ENCODE measurements at regions not wholly inside any gene's neighbourhood (a gene's known extent, or its start where the extent isn't known, plus 50 kb on each side); places are given as distances from the start of the nearest gene placed in this dataset.

GRCh38 chr12:42744539-42745182, 155.1 kb upstream of the PRICKLE1 start:
- Mint-ChIP-seq H3K27me3 (no peaks in the 10 kb centered on the region), H3K9me3 (peaks cover 18% of the 10 kb centered on the region), H3K4me1 (ENCODE audit: low read depth) (no peaks in the 10 kb centered on the region), H3K36me3 (no peaks in the 10 kb centered on the region), H3K27ac (no peak overlapping the region), H3K4me3 (no peak overlapping the region)
- intact Hi-C loops (cut with micrococcal nuclease) = no loop called here
- ChIA-PET CTCF (no interaction called here), POLR2A (no interaction called here)
- DNase-seq = no peak

GRCh38 chr12:42742716-42743115, 153.2 kb upstream of the PRICKLE1 start:
- H3K36me3 Mint-ChIP-seq = no peaks in the 10 kb centered on the region
- CTCF ChIA-PET = no interaction called here

GRCh38 chr12:42741771-42742510, 152.4 kb upstream of the PRICKLE1 start:
- intact Hi-C loops (cut with micrococcal nuclease) = no loop called here

More at GRCh38 chr12:42742716-42743115, 153.2 kb upstream of the PRICKLE1 start:
- no peak overlapping the region for H3K27ac Mint-ChIP-seq
- no peaks in the 10 kb centered on the region for H3K27me3 Mint-ChIP-seq
- H3K4me1 Mint-ChIP-seq (ENCODE audit: low read depth) = no peaks in the 10 kb centered on the region
- POLR2A ChIA-PET = no interaction called here
- no peak overlapping the region for H3K4me3 Mint-ChIP-seq
- DNase-seq = no peak
- intact Hi-C loops (cut with micrococcal nuclease) = no loop called here
- peaks cover 15% of the 10 kb centered on the region for H3K9me3 Mint-ChIP-seq

GRCh38 chr12:42741091-42741490, 151.5 kb upstream of the PRICKLE1 start:
- no peaks in the 10 kb centered on the region for H3K36me3 Mint-ChIP-seq
- no peaks in the 10 kb centered on the region for H3K27me3 Mint-ChIP-seq
- POLR2A ChIA-PET = no interaction called here
- H3K9me3 Mint-ChIP-seq = peaks cover 4% of the 10 kb centered on the region
- no peak overlapping the region for H3K4me3 Mint-ChIP-seq
- intact Hi-C loops (cut with micrococcal nuclease) = no loop called here
- H3K4me1 Mint-ChIP-seq (ENCODE audit: low read depth) = no peaks in the 10 kb centered on the region
- CTCF ChIA-PET = no interaction called here
- H3K27ac Mint-ChIP-seq = no peak overlapping the region
- no peak for DNase-seq

More at GRCh38 chr12:42741771-42742510, 152.4 kb upstream of the PRICKLE1 start:
- Mint-ChIP-seq H3K9me3 (peaks cover 10% of the 10 kb centered on the region), H3K4me3 (no peak overlapping the region), H3K27ac (no peak overlapping the region), H3K4me1 (ENCODE audit: low read depth) (no peaks in the 10 kb centered on the region), H3K27me3 (no peaks in the 10 kb centered on the region), H3K36me3 (no peaks in the 10 kb centered on the region)
- ChIA-PET CTCF (no interaction called here), POLR2A (no interaction called here)
- DNase-seq = no peak

- intact Hi-C loops (cut with micrococcal nuclease) = no loop called here
- DNase-seq = no peak
- H3K27ac Mint-ChIP-seq = no peak overlapping the region
- no peak overlapping the region for H3K4me3 Mint-ChIP-seq
- ChIA-PET CTCF (no interaction called here), POLR2A (no interaction called here)
- H3K27me3 Mint-ChIP-seq = no peaks in the 10 kb centered on the region
- no peaks in the 10 kb centered on the region for H3K36me3 Mint-ChIP-seq
- H3K9me3 Mint-ChIP-seq = no peaks in the 10 kb centered on the region
- H3K4me1 Mint-ChIP-seq (ENCODE audit: low read depth) = no peaks in the 10 kb centered on the region
These were observed 147.9 kb upstream of the PRICKLE1 start for GRCh38 chr12:42737398-42737797.

- ChIA-PET CTCF (no interaction called here), POLR2A (no interaction called here)
These were observed 146.4 kb upstream of the PRICKLE1 start for GRCh38 chr12:42735861-42736361.

GRCh38 chr12:42733911-42734310, 144.4 kb upstream of the PRICKLE1 start:
- Mint-ChIP-seq H3K4me1 (ENCODE audit: low read depth) (no peaks in the 10 kb centered on the region), H3K27me3 (no peaks in the 10 kb centered on the region), H3K27ac (no peak overlapping the region), H3K36me3 (no peaks in the 10 kb centered on the region), H3K9me3 (no peaks in the 10 kb centered on the region), H3K4me3 (no peak overlapping the region)
- CTCF ChIA-PET = no interaction called here
- POLR2A ChIA-PET = no interaction called here
- intact Hi-C loops (cut with micrococcal nuclease) = no loop called here
- DNase-seq = no peak

More at GRCh38 chr12:42735861-42736361, 146.4 kb upstream of the PRICKLE1 start:
- no peaks in the 10 kb centered on the region for H3K36me3 Mint-ChIP-seq
- H3K27me3 Mint-ChIP-seq = no peaks in the 10 kb centered on the region
- intact Hi-C loops (cut with micrococcal nuclease) = no loop called here
- no peak overlapping the region for H3K27ac Mint-ChIP-seq
- no peaks in the 10 kb centered on the region for H3K4me1 Mint-ChIP-seq (ENCODE audit: low read depth)
- H3K4me3 Mint-ChIP-seq = no peak overlapping the region
- H3K9me3 Mint-ChIP-seq = no peaks in the 10 kb centered on the region
- no peak for DNase-seq

- Mint-ChIP-seq H3K36me3 (no peaks in the 10 kb centered on the region), H3K27ac (no peak overlapping the region), H3K9me3 (no peaks in the 10 kb centered on the region), H3K27me3 (no peaks in the 10 kb centered on the region), H3K4me1 (ENCODE audit: low read depth) (no peaks in the 10 kb centered on the region), H3K4me3 (no peak overlapping the region)
- ChIA-PET POLR2A (no interaction called here), CTCF (no interaction called here)
- intact Hi-C loops (cut with micrococcal nuclease) = no loop called here
- no peak for DNase-seq
These were observed 143.4 kb upstream of the PRICKLE1 start for GRCh38 chr12:42732908-42733411.

GRCh38 chr12:42730291-42730690, 140.7 kb upstream of the PRICKLE1 start:
- no peaks in the 10 kb centered on the region for H3K27me3 Mint-ChIP-seq
- H3K4me3 Mint-ChIP-seq = no peak overlapping the region
- H3K27ac Mint-ChIP-seq = no peak overlapping the region
- no peaks in the 10 kb centered on the region for H3K4me1 Mint-ChIP-seq (ENCODE audit: low read depth)
- H3K36me3 Mint-ChIP-seq = no peaks in the 10 kb centered on the region
- ChIA-PET CTCF (no interaction called here), POLR2A (no interaction called here)
- intact Hi-C loops (cut with micrococcal nuclease) = no loop called here
- DNase-seq = no peak
- H3K9me3 Mint-ChIP-seq = peaks cover 5% of the 10 kb centered on the region

- Mint-ChIP-seq H3K36me3 (no peaks in the 10 kb centered on the region), H3K27ac (no peak overlapping the region), H3K4me3 (no peak overlapping the region), H3K27me3 (no peaks in the 10 kb centered on the region), H3K9me3 (peaks cover 5% of the 10 kb centered on the region), H3K4me1 (ENCODE audit: low read depth) (no peaks in the 10 kb centered on the region)
- intact Hi-C loops (cut with micrococcal nuclease) = no loop called here
- no peak for DNase-seq
- ChIA-PET CTCF (no interaction called here), POLR2A (no interaction called here)
These were observed 140.0 kb upstream of the PRICKLE1 start for GRCh38 chr12:42729535-42729900.

- Mint-ChIP-seq H3K27ac (no peak overlapping the region), H3K4me3 (no peak overlapping the region), H3K36me3 (no peaks in the 10 kb centered on the region), H3K9me3 (peaks cover 5% of the 10 kb centered on the region), H3K27me3 (no peaks in the 10 kb centered on the region), H3K4me1 (ENCODE audit: low read depth) (no peaks in the 10 kb centered on the region)
- intact Hi-C loops (cut with micrococcal nuclease) = no loop called here
- DNase-seq = no peak
- ChIA-PET CTCF (no interaction called here), POLR2A (no interaction called here)
These were observed 139.4 kb upstream of the PRICKLE1 start for GRCh38 chr12:42728770-42729534.

GRCh38 chr12:42728287-42728686, 138.7 kb upstream of the PRICKLE1 start:
- DNase-seq = no peak
- CTCF ChIA-PET = no interaction called here
- Mint-ChIP-seq H3K27ac (no peak overlapping the region), H3K36me3 (no peaks in the 10 kb centered on the region), H3K4me1 (ENCODE audit: low read depth) (no peaks in the 10 kb centered on the region), H3K27me3 (no peaks in the 10 kb centered on the region), H3K4me3 (no peak overlapping the region), H3K9me3 (peaks cover 5% of the 10 kb centered on the region)
- POLR2A ChIA-PET = no interaction called here
- intact Hi-C loops (cut with micrococcal nuclease) = no loop called here
